ENCODE measurements at regions not wholly inside any gene's neighbourhood (a gene's known extent, or its start where the extent isn't known, plus 50 kb on each side); places are given as distances from the start of the nearest gene placed in this dataset.

DNA sequence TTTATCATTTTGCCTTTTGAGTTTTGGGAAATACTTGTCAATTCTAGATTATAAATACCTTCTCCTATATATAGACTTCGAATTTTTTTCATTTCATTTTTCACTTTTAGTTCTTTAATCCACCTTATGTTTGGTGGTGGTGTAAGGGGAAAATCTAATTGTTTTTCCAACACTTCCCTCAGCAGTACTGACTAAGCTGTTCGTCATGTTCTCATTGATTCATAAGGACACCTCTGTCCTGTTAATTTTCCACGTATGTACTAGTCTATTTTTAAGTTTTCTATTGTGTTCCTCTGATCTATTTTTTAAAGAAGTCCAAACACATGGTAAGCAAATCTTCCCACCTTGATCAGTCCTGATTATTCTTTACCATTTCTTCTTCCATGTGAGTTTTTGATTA, 254.2 kb downstream of the SYK start:
- H2AFZ ChIP-seq (ENCODE audit: insufficient read depth, low read depth, low read length, poor library complexity, severe bottlenecking) = no peak overlapping the region
- CTCF ChIA-PET = no interaction called here
- no CpG with 5 or more reads among the region's 3 CpGs for WGBS (ENCODE audit: insufficient coverage)

DNA sequence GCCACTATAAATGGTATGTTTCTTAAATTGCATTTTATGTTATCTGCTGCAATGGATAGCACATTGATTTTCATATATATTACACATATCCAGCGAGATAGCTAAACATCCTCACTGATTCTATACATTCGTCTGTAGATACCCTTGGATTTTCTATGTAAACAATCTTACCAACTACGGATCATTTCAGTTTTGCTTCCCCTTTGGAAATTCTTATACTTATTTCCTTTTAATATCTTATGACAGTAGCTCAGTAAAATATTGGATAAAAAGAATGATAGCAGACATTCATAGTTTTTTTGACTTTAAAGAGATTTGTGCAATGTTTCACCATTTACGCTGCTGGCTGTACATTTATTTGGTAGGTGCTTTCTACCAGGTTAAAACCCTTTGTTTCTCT, 254.9 kb downstream of the SYK start:
- Mint-ChIP-seq H3K9me3 (ENCODE audit: insufficient read depth) (no peaks in the 10 kb centered on the region), H3K27ac (no peak overlapping the region), H3K27me3 (peaks cover under 1% of the 10 kb centered on the region), H3K4me1 (peaks cover 8% of the 10 kb centered on the region), H3K4me3 (no peak overlapping the region)
- no CpG with 5 or more reads among the region's 4 CpGs for WGBS (ENCODE audit: insufficient coverage)
- Histone ChIP-seq H4K20me1 (ENCODE audit: control insufficient read depth, insufficient read depth, low read length, poor library complexity, severe bottlenecking) (no peaks in the 10 kb centered on the region), H3K79me2 (ENCODE audit: control insufficient read depth, insufficient read depth, low read length) (no peaks in the 10 kb centered on the region), H3K4me3 (ENCODE audit: control extremely low read depth in 1 of 5, extremely low read depth in 1 of 5, insufficient read depth in 1 of 5, low read depth in 2 of 5, low read length in 4 of 5) (no peak overlapping the region), H3K9ac (ENCODE audit: low read length) (no peak overlapping the region), H3K36me3 (replicated peaks in 1 of 2; ENCODE audit: control extremely low read depth in 1 of 2, control insufficient read depth in 1 of 2, extremely low read depth in 1 of 2, insufficient read depth in 2 of 2, low read length in 1 of 2) (no peaks in the 10 kb centered on the region), H3K4me2 (replicated peaks; ENCODE audit: low read depth, low read length, poor library complexity, severe bottlenecking) (no peak overlapping the region), H3K27me3 (replicated peaks in 1 of 4; ENCODE audit: control extremely low read depth in 1 of 4, control insufficient read depth in 3 of 4, insufficient read depth in 4 of 4, low read length in 3 of 4) (no peaks in the 10 kb centered on the region), H3K27ac (ENCODE audit: low read length in 2 of 2) (no peak overlapping the region), H3K4me1 (ENCODE audit: control insufficient read depth in 2 of 2, insufficient read depth in 2 of 2, low read length in 2 of 2) (peaks cover 0 to 4% of the 10 kb centered on the region in 2 donors), H3K9me3 (ENCODE audit: control extremely low read depth in 1 of 3, control insufficient read depth in 2 of 3, insufficient read depth in 1 of 3, low read length in 2 of 3) (no peaks in the 10 kb centered on the region), H2AFZ (ENCODE audit: insufficient read depth, low read depth, low read length, poor library complexity, severe bottlenecking) (no peak overlapping the region)
- TF ChIP-seq EZH2 (IDR thresholded peaks at IDR 0.05; ENCODE audit: borderline replicate concordance, insufficient read depth, low read depth, low read length, poor library complexity, severe bottlenecking) = no peak
- TF ChIP-seq, protein P1, sequence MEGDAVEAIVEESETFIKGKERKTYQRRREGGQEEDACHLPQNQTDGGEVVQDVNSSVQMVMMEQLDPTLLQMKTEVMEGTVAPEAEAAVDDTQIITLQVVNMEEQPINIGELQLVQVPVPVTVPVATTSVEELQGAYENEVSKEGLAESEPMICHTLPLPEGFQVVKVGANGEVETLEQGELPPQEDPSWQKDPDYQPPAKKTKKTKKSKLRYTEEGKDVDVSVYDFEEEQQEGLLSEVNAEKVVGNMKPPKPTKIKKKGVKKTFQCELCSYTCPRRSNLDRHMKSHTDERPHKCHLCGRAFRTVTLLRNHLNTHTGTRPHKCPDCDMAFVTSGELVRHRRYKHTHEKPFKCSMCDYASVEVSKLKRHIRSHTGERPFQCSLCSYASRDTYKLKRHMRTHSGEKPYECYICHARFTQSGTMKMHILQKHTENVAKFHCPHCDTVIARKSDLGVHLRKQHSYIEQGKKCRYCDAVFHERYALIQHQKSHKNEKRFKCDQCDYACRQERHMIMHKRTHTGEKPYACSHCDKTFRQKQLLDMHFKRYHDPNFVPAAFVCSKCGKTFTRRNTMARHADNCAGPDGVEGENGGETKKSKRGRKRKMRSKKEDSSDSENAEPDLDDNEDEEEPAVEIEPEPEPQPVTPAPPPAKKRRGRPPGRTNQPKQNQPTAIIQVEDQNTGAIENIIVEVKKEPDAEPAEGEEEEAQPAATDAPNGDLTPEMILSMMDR (IDR thresholded peaks at IDR 0.05) = no peak
- DNase-seq = no peak
- ChIA-PET POLR2A (no interaction called here), CTCF (interaction anchor here (0.9 kb wide), 1 partner anchor 368 kb away, joined by 3 read pairs; no protein-coding TSS in a partner anchor)
- intact Hi-C loops (cut with micrococcal nuclease) = no loop called here
- no peak for ATAC-seq (ENCODE audit: low read depth)

More for the DNA sequence above, 254.2 kb downstream of the SYK start:
- H3K9ac ChIP-seq (ENCODE audit: low read length) = no peak overlapping the region
- Mint-ChIP-seq H3K9me3 (ENCODE audit: insufficient read depth) (no peaks in the 10 kb centered on the region), H3K27me3 (no peaks in the 10 kb centered on the region), H3K4me3 (no peak overlapping the region), H3K4me1 (peaks cover 8% of the 10 kb centered on the region), H3K27ac (no peak overlapping the region)
- intact Hi-C loops (cut with micrococcal nuclease) = no loop called here
- H4K20me1 ChIP-seq (ENCODE audit: control insufficient read depth, insufficient read depth, low read length, poor library complexity, severe bottlenecking) = no peaks in the 10 kb centered on the region
- POLR2A ChIA-PET = no interaction called here
- peaks cover 0 to 4% of the 10 kb centered on the region in 2 donors for H3K4me1 ChIP-seq (ENCODE audit: control insufficient read depth in 2 of 2, insufficient read depth in 2 of 2, low read length in 2 of 2)
- H3K27me3 ChIP-seq (replicated peaks in 1 of 4; ENCODE audit: control extremely low read depth in 1 of 4, control insufficient read depth in 3 of 4, insufficient read depth in 4 of 4, low read length in 3 of 4) = no peaks in the 10 kb centered on the region
- ATAC-seq (ENCODE audit: low read depth) = no peak
- no peak for TF ChIP-seq EZH2 (IDR thresholded peaks at IDR 0.05; ENCODE audit: borderline replicate concordance, insufficient read depth, low read depth, low read length, poor library complexity, severe bottlenecking)
- TF ChIP-seq, protein P1 (IDR thresholded peaks at IDR 0.05) = no peak
- H3K9me3 ChIP-seq (ENCODE audit: control extremely low read depth in 1 of 3, control insufficient read depth in 2 of 3, insufficient read depth in 1 of 3, low read length in 2 of 3) = no peaks in the 10 kb centered on the region
- no peak overlapping the region for H3K4me3 ChIP-seq (ENCODE audit: control extremely low read depth in 1 of 5, extremely low read depth in 1 of 5, insufficient read depth in 1 of 5, low read depth in 2 of 5, low read length in 4 of 5)
- H3K79me2 ChIP-seq (ENCODE audit: control insufficient read depth, insufficient read depth, low read length) = no peaks in the 10 kb centered on the region
- H3K27ac ChIP-seq (ENCODE audit: low read length in 2 of 2) = no peak overlapping the region
- no peak overlapping the region for H3K4me2 ChIP-seq (replicated peaks; ENCODE audit: low read depth, low read length, poor library complexity, severe bottlenecking)
- no peaks in the 10 kb centered on the region for H3K36me3 ChIP-seq (replicated peaks in 1 of 2; ENCODE audit: control extremely low read depth in 1 of 2, control insufficient read depth in 1 of 2, extremely low read depth in 1 of 2, insufficient read depth in 2 of 2, low read length in 1 of 2)
- DNase-seq = no peak
